ENCODE measurements at regions not wholly inside any gene's neighbourhood (a gene's known extent, or its start where the extent isn't known, plus 50 kb on each side); places are given as distances from the start of the nearest gene placed in this dataset.

GRCh38 chr5:18068826-18069225, 434.6 kb downstream of the TAF11L14 start:
- POLR2A ChIA-PET: no interaction called here
- CTCF ChIA-PET: no interaction called here
- DNase-seq: no peak
- Mint-ChIP-seq H3K36me3 (ENCODE audit: low read depth) (no peaks in the 10 kb centered on the region), H3K4me1 (ENCODE audit: low read depth) (no peaks in the 10 kb centered on the region), H3K27ac (no peak overlapping the region), H3K4me3 (no peak overlapping the region), H3K27me3 (no peaks in the 10 kb centered on the region), H3K9me3 (peaks cover 3% of the 10 kb centered on the region)
- no peak for TF ChIP-seq CTCF (IDR thresholded peaks at IDR 0.05)
- ATAC-seq: no peak
- intact Hi-C loops (cut with micrococcal nuclease): no loop called here

GRCh38 chr5:18069790-18070189, 435.5 kb downstream of the TAF11L14 start:
- Mint-ChIP-seq H3K4me3 (no peak overlapping the region), H3K36me3 (ENCODE audit: low read depth) (no peaks in the 10 kb centered on the region), H3K27ac (no peak overlapping the region), H3K4me1 (ENCODE audit: low read depth) (no peaks in the 10 kb centered on the region), H3K9me3 (peaks cover 4% of the 10 kb centered on the region), H3K27me3 (no peaks in the 10 kb centered on the region)
- no peak for DNase-seq
- intact Hi-C loops (cut with micrococcal nuclease): no loop called here
- POLR2A ChIA-PET: no interaction called here
- TF ChIP-seq CTCF (IDR thresholded peaks at IDR 0.05): no peak
- CTCF ChIA-PET: no interaction called here
- ATAC-seq: no peak

GRCh38 chr5:18072600-18072999, 438.3 kb downstream of the TAF11L14 start:
- H3K27ac Mint-ChIP-seq: no peak overlapping the region
- ATAC-seq: no peak

GRCh38 chr5:18074961-18075360, 440.7 kb downstream of the TAF11L14 start:
- H3K27me3 Mint-ChIP-seq: no peaks in the 10 kb centered on the region
- no peak overlapping the region for H3K27ac Mint-ChIP-seq
- no peaks in the 10 kb centered on the region for H3K36me3 Mint-ChIP-seq (ENCODE audit: low read depth)
- no peaks in the 10 kb centered on the region for H3K4me1 Mint-ChIP-seq (ENCODE audit: low read depth)
- H3K9me3 Mint-ChIP-seq: peaks cover 2% of the 10 kb centered on the region
- H3K4me3 Mint-ChIP-seq: no peak overlapping the region
- ATAC-seq: no peak
- TF ChIP-seq CTCF (IDR thresholded peaks at IDR 0.05): no peak
- POLR2A ChIA-PET: no interaction called here
- CTCF ChIA-PET: no interaction called here
- intact Hi-C loops (cut with micrococcal nuclease): no loop called here
- DNase-seq: no peak

More at GRCh38 chr5:18072600-18072999, 438.3 kb downstream of the TAF11L14 start:
- POLR2A ChIA-PET: no interaction called here
- no peaks in the 10 kb centered on the region for H3K27me3 Mint-ChIP-seq
- intact Hi-C loops (cut with micrococcal nuclease): no loop called here
- peaks cover 2% of the 10 kb centered on the region for H3K9me3 Mint-ChIP-seq
- DNase-seq: no peak
- H3K4me3 Mint-ChIP-seq: no peak overlapping the region
- H3K36me3 Mint-ChIP-seq (ENCODE audit: low read depth): no peaks in the 10 kb centered on the region
- no peak for TF ChIP-seq CTCF (IDR thresholded peaks at IDR 0.05)
- no peaks in the 10 kb centered on the region for H3K4me1 Mint-ChIP-seq (ENCODE audit: low read depth)
- CTCF ChIA-PET: no interaction called here

- H3K27ac Mint-ChIP-seq: no peak overlapping the region
- peaks cover 2% of the 10 kb centered on the region for H3K9me3 Mint-ChIP-seq
- no peaks in the 10 kb centered on the region for H3K27me3 Mint-ChIP-seq
- no peaks in the 10 kb centered on the region for H3K36me3 Mint-ChIP-seq (ENCODE audit: low read depth)
- intact Hi-C loops (cut with micrococcal nuclease): no loop called here
- ChIA-PET CTCF (no interaction called here), POLR2A (no interaction called here)
- ATAC-seq (no peak), DNase-seq (no peak)
- no peak overlapping the region for H3K4me3 Mint-ChIP-seq
- no peaks in the 10 kb centered on the region for H3K4me1 Mint-ChIP-seq (ENCODE audit: low read depth)
- no peak for TF ChIP-seq CTCF (IDR thresholded peaks at IDR 0.05)
Observed at GRCh38 chr5:18078157-18078556, 443.9 kb downstream of the TAF11L14 start.

Measured in activated CD8-positive, alpha-beta T cell treated with anti-CD3 and anti-CD28 coated beads for 36 hours (primary cell).